ENCODE measurements at regions not wholly inside any gene's neighbourhood (a gene's known extent, or its start where the extent isn't known, plus 50 kb on each side); places are given as distances from the start of the nearest gene placed in this dataset.

DNA sequence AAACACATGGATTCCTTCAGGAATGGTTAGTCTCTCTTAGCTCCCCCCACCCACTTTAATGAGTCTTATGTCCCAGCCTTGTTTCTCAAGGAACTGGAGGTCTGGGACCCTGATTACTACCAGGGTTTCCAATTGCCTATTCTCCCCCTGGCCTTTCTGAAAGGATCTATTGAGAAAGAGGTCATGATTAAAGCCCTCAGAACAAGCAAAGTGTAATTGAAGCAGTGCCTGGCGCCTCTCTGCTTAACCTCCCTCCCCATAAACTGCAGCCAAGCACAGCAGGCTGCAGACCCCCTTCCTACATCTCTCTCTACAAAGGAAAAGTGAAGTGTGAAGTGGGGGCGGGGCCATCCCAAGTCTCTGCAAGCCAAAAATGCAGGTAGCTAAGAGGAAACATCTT lies 159.7 kb upstream of the CDH11 start:
- TF ChIP-seq RAD21 (IDR thresholded peaks at IDR 0.05; ENCODE audit: low read length), result no peak
- no peak for TF ChIP-seq MAZ (IDR thresholded peaks at IDR 0.05; ENCODE audit: borderline replicate concordance, low read depth, low read length)
- TF ChIP-seq CHD1 (IDR thresholded peaks at IDR 0.05; ENCODE audit: low read depth, low read length), result no peak
- TF ChIP-seq BHLHE40 (IDR thresholded peaks at IDR 0.05; ENCODE audit: low read depth, low read length), result no peak
- TF ChIP-seq SMC3 (IDR thresholded peaks at IDR 0.05; ENCODE audit: low read depth, low read length), result no peak
- Histone ChIP-seq H3K36me3 (ENCODE audit: control insufficient read depth, insufficient read depth, low read length) (no peaks in the 10 kb centered on the region), H3K4ac (ENCODE audit: low read depth, low read length) (no peak overlapping the region), H2AK9ac (replicated peaks; ENCODE audit: low read depth, low read length, poor library complexity) (no peak overlapping the region), H4K5ac (ENCODE audit: low read depth, low read length) (no peak overlapping the region), H2AK5ac (ENCODE audit: low read depth, low read length) (no peak overlapping the region), H4K20me1 (ENCODE audit: insufficient read depth, low read length) (no peaks in the 10 kb centered on the region), H2AFZ (replicated peaks; ENCODE audit: low read length, poor library complexity) (no peak overlapping the region), H3K79me1 (ENCODE audit: low read depth in 1 of 2, low read length in 2 of 2) (no peaks in the 10 kb centered on the region), H3K23ac (ENCODE audit: low read depth, low read length) (no peak overlapping the region), H3K56ac (ENCODE audit: extremely low read depth, insufficient read depth, low read length) (no peak overlapping the region), H3K27ac (ENCODE audit: insufficient read depth, low read length) (no peak overlapping the region), H3K4me2 (ENCODE audit: low read depth, low read length) (no peak overlapping the region), H4K8ac (ENCODE audit: low read depth in 2 of 2, low read length in 2 of 2) (no peak overlapping the region), H3K18ac (ENCODE audit: low read depth, low read length) (no peak overlapping the region), H2BK15ac (ENCODE audit: low read depth, low read length) (no peak overlapping the region), H2BK20ac (ENCODE audit: low read depth, low read length) (no peak overlapping the region), H2BK120ac (ENCODE audit: low read depth, low read length) (no peak overlapping the region), H3K14ac (replicated peaks; ENCODE audit: low read depth, low read length) (no peak overlapping the region), H3K4me3 (ENCODE audit: insufficient read depth, low read depth, low read length) (no peak overlapping the region), H3K9me1 (ENCODE audit: insufficient read depth, low read length) (no peaks in the 10 kb centered on the region), H4K91ac (ENCODE audit: insufficient read depth, low read depth, low read length) (no peak overlapping the region), H3K9me3 (ENCODE audit: control insufficient read depth, insufficient read depth, low read length) (no peaks in the 10 kb centered on the region), H3K4me1 (ENCODE audit: control insufficient read depth, insufficient read depth, low read length) (peaks cover 4% of the 10 kb centered on the region; the same call in 1 of the 2 replicates), H3K9ac (ENCODE audit: low read depth, low read length) (no peak overlapping the region), H3K27me3 (ENCODE audit: control insufficient read depth, insufficient read depth, low read length) (no peaks in the 10 kb centered on the region), H2BK5ac (ENCODE audit: low read depth, low read length, poor library complexity, severe bottlenecking) (no peak overlapping the region)
- intact Hi-C loops (cut with micrococcal nuclease), result no loop called here
- BruUV-seq (replicated peaks), result no TSS peak
- DNase-seq, result no peak
- in situ Hi-C loops (cut with MboI; ENCODE audit: low sequenced_read_pairs), result no loop called here
- dilution Hi-C loops (cut with HindIII; ENCODE audit: low sequenced_read_pairs, unreplicated experiment), result no loop called here
- no peak for ATAC-seq (ENCODE audit: low read depth)
- no CpG with 5 or more reads among the region's 2 CpGs for WGBS, 2 experiments (ENCODE audit: extremely low coverage in 2 of 2, insufficient read length in 1 of 2)
- POLR2A ChIA-PET (ENCODE audit: unreplicated experiment), result no interaction called here
- CTCF ChIA-PET, result no interaction called here
